HL-60 (cell line): ENCODE measurements at regions not wholly inside any gene's neighbourhood (a gene's known extent, or its start where the extent isn't known, plus 50 kb on each side); places are given as distances from the start of the nearest gene placed in this dataset.
"Not testable (repeated sequence)": the region's sequence is repeated elsewhere in the genome, so short reads cannot be mapped to it uniquely, and the experiment has no call there.

Experiments used
- CTCF ChIP-seq: IDR thresholded peaks from one replicate; pipeline ENCODE4 v1.5.1; 2011; ENCODE audit warnings: low read length, control low read depth, inconsistent platforms; ENCODE audit not compliant: insufficient read depth
- GABPA ChIP-seq: IDR thresholded peaks from 2 replicates; pipeline ENCODE4 v1.6.1; 2012; ENCODE audit warnings: low read depth
- POLR2AphosphoS5 ChIP-seq: IDR thresholded peaks from 2 replicates; pipeline ENCODE4 v1.6.1; 2012; ENCODE audit warnings: low read depth
- SPI1 ChIP-seq: IDR thresholded peaks from 2 replicates; pipeline ENCODE4 v1.6.1; 2012; ENCODE audit warnings: low read depth, mild to moderate bottlenecking, borderline replicate concordance
- TF ChIP-seq, protein P1 (sequence below): IDR thresholded peaks from 2 replicates; pipeline ENCODE4 v1.6.1; 2012; ENCODE audit warnings: low read depth; ENCODE audit not compliant: insufficient replicate concordance

GRCh38 chrX:63242689-63243088, 108.4 kb downstream of the SPIN4 start:
- not testable (repeated sequence) for TF ChIP-seq CTCF, SPI1, GABPA, POLR2AphosphoS5
- TF ChIP-seq, protein P1, sequence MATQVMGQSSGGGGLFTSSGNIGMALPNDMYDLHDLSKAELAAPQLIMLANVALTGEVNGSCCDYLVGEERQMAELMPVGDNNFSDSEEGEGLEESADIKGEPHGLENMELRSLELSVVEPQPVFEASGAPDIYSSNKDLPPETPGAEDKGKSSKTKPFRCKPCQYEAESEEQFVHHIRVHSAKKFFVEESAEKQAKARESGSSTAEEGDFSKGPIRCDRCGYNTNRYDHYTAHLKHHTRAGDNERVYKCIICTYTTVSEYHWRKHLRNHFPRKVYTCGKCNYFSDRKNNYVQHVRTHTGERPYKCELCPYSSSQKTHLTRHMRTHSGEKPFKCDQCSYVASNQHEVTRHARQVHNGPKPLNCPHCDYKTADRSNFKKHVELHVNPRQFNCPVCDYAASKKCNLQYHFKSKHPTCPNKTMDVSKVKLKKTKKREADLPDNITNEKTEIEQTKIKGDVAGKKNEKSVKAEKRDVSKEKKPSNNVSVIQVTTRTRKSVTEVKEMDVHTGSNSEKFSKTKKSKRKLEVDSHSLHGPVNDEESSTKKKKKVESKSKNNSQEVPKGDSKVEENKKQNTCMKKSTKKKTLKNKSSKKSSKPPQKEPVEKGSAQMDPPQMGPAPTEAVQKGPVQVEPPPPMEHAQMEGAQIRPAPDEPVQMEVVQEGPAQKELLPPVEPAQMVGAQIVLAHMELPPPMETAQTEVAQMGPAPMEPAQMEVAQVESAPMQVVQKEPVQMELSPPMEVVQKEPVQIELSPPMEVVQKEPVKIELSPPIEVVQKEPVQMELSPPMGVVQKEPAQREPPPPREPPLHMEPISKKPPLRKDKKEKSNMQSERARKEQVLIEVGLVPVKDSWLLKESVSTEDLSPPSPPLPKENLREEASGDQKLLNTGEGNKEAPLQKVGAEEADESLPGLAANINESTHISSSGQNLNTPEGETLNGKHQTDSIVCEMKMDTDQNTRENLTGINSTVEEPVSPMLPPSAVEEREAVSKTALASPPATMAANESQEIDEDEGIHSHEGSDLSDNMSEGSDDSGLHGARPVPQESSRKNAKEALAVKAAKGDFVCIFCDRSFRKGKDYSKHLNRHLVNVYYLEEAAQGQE = not testable (repeated sequence)
